ENCODE measurements at regions not wholly inside any gene's neighbourhood (a gene's known extent, or its start where the extent isn't known, plus 50 kb on each side); places are given as distances from the start of the nearest gene placed in this dataset.

DNA sequence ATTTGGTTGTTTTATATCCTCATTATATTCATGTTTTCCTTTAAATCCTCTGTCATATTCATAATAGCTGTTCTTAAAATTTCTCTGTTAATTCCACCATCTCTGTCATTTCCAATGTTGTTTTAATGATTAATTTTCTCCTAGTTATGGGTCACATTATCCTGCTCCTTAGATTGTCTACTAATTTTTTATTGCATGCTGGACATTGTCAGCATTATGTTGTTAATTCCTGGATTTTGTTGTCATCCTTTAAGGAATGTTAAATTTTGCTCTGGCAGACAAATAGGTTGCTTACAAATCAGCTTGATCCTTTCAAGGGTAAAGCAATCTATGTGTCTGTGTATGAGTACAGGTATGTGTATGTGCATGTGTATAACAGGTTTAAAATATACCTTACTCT, 393.8 kb upstream of the POU3F1 start:
- Histone ChIP-seq H3K4me3 (no peak overlapping the region), H3K36me3 (ENCODE audit: insufficient read depth in 1 of 2, low read depth in 1 of 2) (no peaks in the 10 kb centered on the region), H3K27me3 (ENCODE audit: insufficient read depth in 3 of 3, low read length in 2 of 3) (peaks cover 0 to 13% (median 0%) of the 10 kb centered on the region in 3 donors), H3K4me1 (no peaks in the 10 kb centered on the region), H3K9me3 (peaks cover 10% of the 10 kb centered on the region), H3K27ac (no peak overlapping the region)
- DNase-seq (no peak), ATAC-seq (no peak)
- intact Hi-C loops (cut with DNase I) = no loop called here
- TF ChIP-seq, protein P1, sequence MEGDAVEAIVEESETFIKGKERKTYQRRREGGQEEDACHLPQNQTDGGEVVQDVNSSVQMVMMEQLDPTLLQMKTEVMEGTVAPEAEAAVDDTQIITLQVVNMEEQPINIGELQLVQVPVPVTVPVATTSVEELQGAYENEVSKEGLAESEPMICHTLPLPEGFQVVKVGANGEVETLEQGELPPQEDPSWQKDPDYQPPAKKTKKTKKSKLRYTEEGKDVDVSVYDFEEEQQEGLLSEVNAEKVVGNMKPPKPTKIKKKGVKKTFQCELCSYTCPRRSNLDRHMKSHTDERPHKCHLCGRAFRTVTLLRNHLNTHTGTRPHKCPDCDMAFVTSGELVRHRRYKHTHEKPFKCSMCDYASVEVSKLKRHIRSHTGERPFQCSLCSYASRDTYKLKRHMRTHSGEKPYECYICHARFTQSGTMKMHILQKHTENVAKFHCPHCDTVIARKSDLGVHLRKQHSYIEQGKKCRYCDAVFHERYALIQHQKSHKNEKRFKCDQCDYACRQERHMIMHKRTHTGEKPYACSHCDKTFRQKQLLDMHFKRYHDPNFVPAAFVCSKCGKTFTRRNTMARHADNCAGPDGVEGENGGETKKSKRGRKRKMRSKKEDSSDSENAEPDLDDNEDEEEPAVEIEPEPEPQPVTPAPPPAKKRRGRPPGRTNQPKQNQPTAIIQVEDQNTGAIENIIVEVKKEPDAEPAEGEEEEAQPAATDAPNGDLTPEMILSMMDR (IDR thresholded peaks at IDR 0.05) = no peak

DNA sequence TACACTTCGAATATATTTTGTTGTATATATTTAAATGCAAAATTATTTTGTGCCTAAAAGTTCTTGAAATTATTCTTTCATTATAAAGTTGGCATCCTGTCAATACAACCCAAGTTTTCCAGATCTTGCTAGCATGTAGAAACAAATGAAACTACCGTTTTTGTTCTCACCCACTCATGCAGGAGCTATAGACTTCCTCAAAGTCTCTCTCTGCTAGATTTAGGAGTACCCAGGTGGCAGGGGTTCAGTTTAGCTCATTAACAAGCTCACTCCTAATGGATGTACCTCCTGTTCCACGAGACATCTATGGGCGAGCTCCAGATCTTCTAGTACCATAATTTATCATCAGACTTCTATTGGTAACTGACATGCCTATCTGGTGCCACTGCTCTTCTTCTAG, 390.2 kb upstream of the POU3F1 start:
- ATAC-seq (no peak), DNase-seq (no peak)
- Histone ChIP-seq H3K9me3 (peaks cover 10% of the 10 kb centered on the region), H3K36me3 (ENCODE audit: insufficient read depth in 1 of 2, low read depth in 1 of 2) (no peaks in the 10 kb centered on the region), H3K27ac (no peak overlapping the region), H3K27me3 (ENCODE audit: insufficient read depth in 3 of 3, low read length in 2 of 3) (peaks cover 0 to 22% (median 0%) of the 10 kb centered on the region in 3 donors), H3K4me3 (no peak overlapping the region), H3K4me1 (no peaks in the 10 kb centered on the region)
- WGBS, 3 donors = 58 to 63% (median 59%) methylated on average over 4 of the region's 4 CpGs
- intact Hi-C loops (cut with DNase I) = no loop called here
- TF ChIP-seq, protein P1 (IDR thresholded peaks at IDR 0.05) = no peak

DNA sequence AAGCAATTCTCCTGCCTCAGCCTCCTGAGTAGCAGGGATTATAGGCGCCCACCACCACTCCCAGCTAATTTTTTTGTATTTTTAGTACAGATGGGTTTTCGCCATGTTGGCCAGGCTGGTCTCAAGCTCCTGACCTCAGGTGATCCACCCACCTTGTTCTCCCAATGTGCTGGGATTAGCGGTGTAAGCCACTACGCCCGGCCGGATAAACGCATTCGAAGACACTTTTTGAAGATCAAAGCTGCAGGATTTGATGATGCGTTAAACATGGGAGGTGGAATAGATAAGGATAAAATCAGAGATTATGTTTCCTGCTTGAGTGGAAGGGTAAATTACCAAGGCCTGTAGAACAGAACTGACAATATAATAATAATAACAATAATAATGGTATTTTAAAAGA, 389.4 kb upstream of the POU3F1 start:
- no peak overlapping the region for H3K27ac ChIP-seq
- no peaks in the 10 kb centered on the region for H3K4me1 ChIP-seq
- DNase-seq (no peak), ATAC-seq (no peak)
- intact Hi-C loops (cut with DNase I) = no loop called here
- TF ChIP-seq, protein P1 (IDR thresholded peaks at IDR 0.05) = no peak
- WGBS, 3 donors = 90 to 95% (median 91%) methylated on average over 9 of the region's 9 CpGs
- peaks cover 0 to 24% (median 2%) of the 10 kb centered on the region in 3 donors for H3K27me3 ChIP-seq (ENCODE audit: insufficient read depth in 3 of 3, low read length in 2 of 3)
- no peaks in the 10 kb centered on the region for H3K36me3 ChIP-seq (ENCODE audit: insufficient read depth in 1 of 2, low read depth in 1 of 2)
- H3K9me3 ChIP-seq = peaks cover 5% of the 10 kb centered on the region
- H3K4me3 ChIP-seq = no peak overlapping the region

DNA sequence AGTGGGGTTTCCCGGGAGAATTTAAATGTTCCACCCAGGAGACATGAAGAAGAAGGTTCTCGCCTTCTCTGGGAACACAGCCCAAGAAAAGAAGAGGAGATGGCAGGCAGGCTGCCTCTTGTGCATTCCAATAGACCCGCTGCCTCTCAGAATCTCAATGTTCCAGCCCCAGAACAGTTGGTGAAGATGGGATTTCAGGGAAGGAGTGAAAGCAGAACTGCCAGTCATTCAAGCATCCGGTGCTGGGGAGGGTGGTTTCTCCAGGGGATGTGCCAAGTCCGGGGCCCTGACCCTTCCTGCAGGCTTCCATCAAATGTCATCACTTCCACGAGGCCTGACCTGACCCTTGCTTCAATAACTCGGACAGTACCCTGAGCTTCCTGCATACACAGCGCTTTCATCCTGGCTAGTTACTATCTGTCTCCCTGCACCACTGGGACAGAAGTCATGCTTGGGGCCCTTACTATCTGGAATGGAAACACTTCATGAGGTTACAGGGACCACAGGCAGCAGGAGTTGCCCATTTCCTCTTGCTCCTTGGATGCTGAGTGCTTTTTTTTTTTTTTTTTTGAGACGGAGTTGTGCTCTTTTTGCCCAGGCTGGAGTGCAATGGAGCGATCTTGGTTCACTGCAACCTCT, 386.6 kb upstream of the POU3F1 start:
- ATAC-seq = no peak
- intact Hi-C loops (cut with DNase I) = no loop called here
- no peaks in the 10 kb centered on the region for H3K9me3 ChIP-seq
- H3K36me3 ChIP-seq (ENCODE audit: insufficient read depth in 1 of 2, low read depth in 1 of 2) = no peaks in the 10 kb centered on the region
- 54 to 63% (median 55%) methylated on average over 10 of the region's 10 CpGs for WGBS, 3 donors
- H3K4me3 ChIP-seq = no peak overlapping the region
- H3K27me3 ChIP-seq (ENCODE audit: insufficient read depth in 3 of 3, low read length in 2 of 3) = peaks cover 0 to 21% (median 4%) of the 10 kb centered on the region in 3 donors
- DNase-seq = no peak
- TF ChIP-seq, protein P1 (IDR thresholded peaks at IDR 0.05) = no peak
- no peak overlapping the region for H3K27ac ChIP-seq
- H3K4me1 ChIP-seq = no peaks in the 10 kb centered on the region

Data from psoas muscle (tissue), 7 donors.